Breast epithelium (tissue), 4 donors: ENCODE measurements at regions not wholly inside any gene's neighbourhood (a gene's known extent, or its start where the extent isn't known, plus 50 kb on each side); places are given as distances from the start of the nearest gene placed in this dataset.
"Not testable (repeated sequence)": the region's sequence is repeated elsewhere in the genome, so short reads cannot be mapped to it uniquely, and the experiment has no call there.

ENCODE experiments used
- DNase-seq, 2 donors: peaks; one replicate each; pipeline ENCODE4 v3.0.0-alpha.2; 2019; ENCODE audit warnings: low spot score in 2 of 2
- H3K27ac ChIP-seq, 2 donors: fragments of 200-600 bp; sonication (generic) in 1 of 2; one replicate each; pipeline ENCODE4 v1.5.1; 2016 to 2019; ENCODE audit warnings: mild to moderate bottlenecking in 1 of 2
- H3K27me3 ChIP-seq, 2 donors: fragments of 200-600 bp; sonication (generic) in 1 of 2; one replicate each; pipeline versions ENCODE4 v1.5.1 to v1.6.0; 2017 to 2019; ENCODE audit warnings: control low read depth in 1 of 2, mild to moderate bottlenecking in 1 of 2
- H3K36me3 ChIP-seq: fragments of 200-600 bp; one replicate; pipeline ENCODE4 v1.5.1; 2019
- H3K4me1 ChIP-seq, 2 donors: fragments of 200-600 bp; sonication (generic); one replicate each; pipeline ENCODE4 v1.5.1; 2016 to 2019; ENCODE audit warnings: control low read depth in 1 of 2
- H3K4me3 ChIP-seq, 3 donors: fragments of 200-600 bp; sonication (generic); 1 replicate in 2 of 3; 2 replicates in 1 of 3; pipeline ENCODE4 v1.5.1; 2016 to 2019; ENCODE audit warnings: mild to moderate bottlenecking in 3 of 3, moderate library complexity in 2 of 3
- H3K9me3 ChIP-seq, 2 donors: fragments of 200-600 bp; sonication (generic) in 1 of 2; one replicate each; pipeline ENCODE4 v1.5.1; 2016 to 2019; ENCODE audit warnings: control low read depth in 1 of 2
- CTCF ChIP-seq, 3 donors: fragments of 450-650 bp; IDR thresholded peaks; one replicate each; pipeline ENCODE4 v1.5.1; 2016 to 2017; ENCODE audit warnings: antibody characterized with exemption in 3 of 3, mild to moderate bottlenecking in 3 of 3, moderate library complexity in 3 of 3
- POLR2A ChIP-seq: fragments of 450-650 bp; IDR thresholded peaks from one replicate; pipeline ENCODE4 v1.6.1; 2016; ENCODE audit warnings: antibody characterized with exemption, mild to moderate bottlenecking, moderate library complexity
- POLR2AphosphoS5 ChIP-seq, 3 donors: sonication (generic); formaldehyde crosslinking; IDR thresholded peaks; one replicate each; pipeline ENCODE4 v1.6.1; 2017; ENCODE audit warnings: antibody characterized with exemption in 3 of 3
- intact Hi-C: fragments of 100-400 bp; cut with DNase I; formaldehyde crosslinking; loops from one replicate; pipeline ENCODE4 v1.15.1; 2023; ENCODE audit warnings: low total_unique reads

- intact Hi-C loops = no loop called here
- no peak overlapping the region for H3K27ac ChIP-seq
- H3K4me3 ChIP-seq = no peak overlapping the region
Measured at GRCh38 chr9:74056023-74056422, 441.1 kb upstream of the RORB start.

GRCh38 chr9:74057051-74057450, 440.1 kb upstream of the RORB start:
- intact Hi-C loops, H3K4me1 ChIP-seq: not testable (repeated sequence)

More at GRCh38 chr9:74056023-74056422, 441.1 kb upstream of the RORB start:
- Histone ChIP-seq H3K36me3 (no peaks in the 10 kb centered on the region), H3K4me1 (no peaks in the 10 kb centered on the region), H3K9me3 (peaks cover 0 to 26% of the 10 kb centered on the region in 2 donors), H3K27me3 (no peaks in the 10 kb centered on the region)
- no peak for DNase-seq
- TF ChIP-seq POLR2AphosphoS5 (IDR thresholded peaks at IDR 0.05) = no peak
- no peak for TF ChIP-seq CTCF (IDR thresholded peaks at IDR 0.05)
- TF ChIP-seq POLR2A = no peak

GRCh38 chr9:74064702-74065101, 432.4 kb upstream of the RORB start:
- Histone ChIP-seq H3K4me3 (no peak overlapping the region), H3K27ac (no peak overlapping the region), H3K4me1 (no peaks in the 10 kb centered on the region), H3K36me3 (no peaks in the 10 kb centered on the region), H3K27me3 (no peaks in the 10 kb centered on the region), H3K9me3 (peaks cover 0 to 10% of the 10 kb centered on the region in 2 donors)
- intact Hi-C loops = no loop called here
- no peak for DNase-seq
- TF ChIP-seq CTCF (IDR thresholded peaks at IDR 0.05) (no peak), POLR2A (no peak), POLR2AphosphoS5 (IDR thresholded peaks at IDR 0.05) (no peak)

More at GRCh38 chr9:74057051-74057450, 440.1 kb upstream of the RORB start:
- H3K9me3 ChIP-seq = peaks cover 0 to 35% of the 10 kb centered on the region in 2 donors
- H3K4me3 ChIP-seq, H3K27me3 ChIP-seq, H3K36me3 ChIP-seq, H3K27ac ChIP-seq, DNase-seq: not testable (repeated sequence)

GRCh38 chr9:74066128-74066527, 431.0 kb upstream of the RORB start:
- DNase-seq = no peak
- TF ChIP-seq POLR2A = no peak
- TF ChIP-seq CTCF (IDR thresholded peaks at IDR 0.05) = no peak
- no peak for TF ChIP-seq POLR2AphosphoS5 (IDR thresholded peaks at IDR 0.05)
- H3K9me3 ChIP-seq = peaks cover 0 to 8% of the 10 kb centered on the region in 2 donors
- intact Hi-C loops = no loop called here
- no peak overlapping the region for H3K27ac ChIP-seq
- H3K27me3 ChIP-seq = no peaks in the 10 kb centered on the region
- no peak overlapping the region for H3K4me3 ChIP-seq
- no peaks in the 10 kb centered on the region for H3K36me3 ChIP-seq
- no peaks in the 10 kb centered on the region for H3K4me1 ChIP-seq

- Histone ChIP-seq H3K27me3 (no peaks in the 10 kb centered on the region), H3K4me3 (no peak overlapping the region), H3K27ac (no peak overlapping the region), H3K4me1 (no peaks in the 10 kb centered on the region), H3K9me3 (peaks cover 0 to 5% of the 10 kb centered on the region in 2 donors), H3K36me3 (no peaks in the 10 kb centered on the region)
- no peak for DNase-seq
- intact Hi-C loops = no loop called here
- TF ChIP-seq POLR2AphosphoS5 (IDR thresholded peaks at IDR 0.05) (no peak), CTCF (IDR thresholded peaks at IDR 0.05) (no peak), POLR2A (no peak)
Measured at GRCh38 chr9:74066605-74067004, 430.5 kb upstream of the RORB start.

GRCh38 chr9:74071502-74071901, 425.6 kb upstream of the RORB start:
- no peak overlapping the region for H3K4me3 ChIP-seq
- H3K27ac ChIP-seq = no peak overlapping the region
- no peak for TF ChIP-seq POLR2AphosphoS5 (IDR thresholded peaks at IDR 0.05)
- no peak for TF ChIP-seq CTCF (IDR thresholded peaks at IDR 0.05)
- no peak for TF ChIP-seq POLR2A
- H3K27me3 ChIP-seq = no peaks in the 10 kb centered on the region
- no peaks in the 10 kb centered on the region for H3K36me3 ChIP-seq
- no peaks in the 10 kb centered on the region for H3K4me1 ChIP-seq
- intact Hi-C loops = loop anchor here (10.0 kb wide), 1 partner anchor 747 kb away; no protein-coding TSS in a partner anchor
- no peak for DNase-seq
- H3K9me3 ChIP-seq = peaks cover 0 to 11% of the 10 kb centered on the region in 2 donors
